ENCODE measurements at regions not wholly inside any gene's neighbourhood (a gene's known extent, or its start where the extent isn't known, plus 50 kb on each side); places are given as distances from the start of the nearest gene placed in this dataset.

- H3K4me3 ChIP-seq, result no peak overlapping the region
- no peak overlapping the region for H3K27ac ChIP-seq
Measured at GRCh38 chr2:216970359-216970915, 110.6 kb upstream of the TNP1 start.

GRCh38 chr2:216967889-216968288, 108.0 kb upstream of the TNP1 start:
- TF ChIP-seq, protein P1, sequence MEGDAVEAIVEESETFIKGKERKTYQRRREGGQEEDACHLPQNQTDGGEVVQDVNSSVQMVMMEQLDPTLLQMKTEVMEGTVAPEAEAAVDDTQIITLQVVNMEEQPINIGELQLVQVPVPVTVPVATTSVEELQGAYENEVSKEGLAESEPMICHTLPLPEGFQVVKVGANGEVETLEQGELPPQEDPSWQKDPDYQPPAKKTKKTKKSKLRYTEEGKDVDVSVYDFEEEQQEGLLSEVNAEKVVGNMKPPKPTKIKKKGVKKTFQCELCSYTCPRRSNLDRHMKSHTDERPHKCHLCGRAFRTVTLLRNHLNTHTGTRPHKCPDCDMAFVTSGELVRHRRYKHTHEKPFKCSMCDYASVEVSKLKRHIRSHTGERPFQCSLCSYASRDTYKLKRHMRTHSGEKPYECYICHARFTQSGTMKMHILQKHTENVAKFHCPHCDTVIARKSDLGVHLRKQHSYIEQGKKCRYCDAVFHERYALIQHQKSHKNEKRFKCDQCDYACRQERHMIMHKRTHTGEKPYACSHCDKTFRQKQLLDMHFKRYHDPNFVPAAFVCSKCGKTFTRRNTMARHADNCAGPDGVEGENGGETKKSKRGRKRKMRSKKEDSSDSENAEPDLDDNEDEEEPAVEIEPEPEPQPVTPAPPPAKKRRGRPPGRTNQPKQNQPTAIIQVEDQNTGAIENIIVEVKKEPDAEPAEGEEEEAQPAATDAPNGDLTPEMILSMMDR (IDR thresholded peaks at IDR 0.05), result no peak
- TF ChIP-seq POLR2A (IDR thresholded peaks at IDR 0.05), result no peak
- DNase-seq, result no peak
- Histone ChIP-seq H3K27ac (no peak overlapping the region), H3K27me3 (no peaks in the 10 kb centered on the region), H3K4me3 (no peak overlapping the region), H3K9me3 (no peaks in the 10 kb centered on the region), H3K36me3 (ENCODE audit: low read depth, missing control alignments) (no peaks in the 10 kb centered on the region), H3K4me1 (no peaks in the 10 kb centered on the region)
- intact Hi-C loops (cut with DNase I; ENCODE audit: low total_unique reads), result no loop called here
- WGBS, 2 donors, result 94 to 96% methylated on average over 1 of the region's 1 CpG

More at GRCh38 chr2:216970359-216970915, 110.6 kb upstream of the TNP1 start:
- no peak for TF ChIP-seq POLR2A (IDR thresholded peaks at IDR 0.05)
- TF ChIP-seq, protein P1 (IDR thresholded peaks at IDR 0.05), result no peak
- 95 to 97% methylated on average over 2 of the region's 2 CpGs for WGBS, 2 donors
- DNase-seq, result no peak
- Histone ChIP-seq H3K9me3 (no peaks in the 10 kb centered on the region), H3K27me3 (no peaks in the 10 kb centered on the region), H3K4me1 (no peaks in the 10 kb centered on the region), H3K36me3 (ENCODE audit: low read depth, missing control alignments) (no peaks in the 10 kb centered on the region)
- intact Hi-C loops (cut with DNase I; ENCODE audit: low total_unique reads), result no loop called here

DNA sequence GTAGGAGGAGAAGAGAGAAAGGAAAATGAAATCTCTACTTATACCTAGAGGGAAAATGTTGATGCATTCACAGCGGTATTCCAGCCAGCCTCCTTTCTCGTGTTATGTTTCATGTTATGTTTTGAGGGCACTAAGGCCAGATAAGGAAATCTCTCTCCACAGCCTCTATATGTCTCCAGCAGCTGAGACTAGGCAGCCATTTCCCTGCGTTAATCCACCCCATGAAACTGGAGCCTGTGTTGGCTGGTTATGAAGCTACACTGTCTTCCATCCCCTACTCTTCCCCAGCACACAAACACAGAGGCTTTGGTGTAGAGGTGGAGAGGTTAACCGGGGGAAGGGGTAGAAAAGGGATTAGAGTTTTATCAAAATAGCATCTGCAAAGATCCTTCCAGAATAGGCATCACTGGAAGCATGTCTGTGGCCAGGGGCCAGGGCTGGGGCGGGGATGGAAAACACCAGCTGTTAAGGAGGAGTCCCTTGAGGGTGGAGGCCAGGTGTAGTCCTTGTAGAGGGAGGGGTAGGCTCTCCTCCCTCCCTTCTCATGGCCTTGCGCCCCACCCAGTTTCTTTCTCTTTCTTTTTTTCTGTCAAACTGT, 100.9 kb upstream of the TNP1 start:
- 83 to 94% methylated on average over 6 of the region's 6 CpGs for WGBS, 2 donors
- DNase-seq, result no peak
- Histone ChIP-seq H3K27me3 (no peaks in the 10 kb centered on the region), H3K9me3 (no peaks in the 10 kb centered on the region), H3K4me1 (no peaks in the 10 kb centered on the region), H3K27ac (no peak overlapping the region), H3K36me3 (ENCODE audit: low read depth, missing control alignments) (no peaks in the 10 kb centered on the region), H3K4me3 (no peak overlapping the region)
- no peak for TF ChIP-seq POLR2A (IDR thresholded peaks at IDR 0.05)
- TF ChIP-seq, protein P1 (IDR thresholded peaks at IDR 0.05), result no peak
- intact Hi-C loops (cut with DNase I; ENCODE audit: low total_unique reads), result no loop called here

- Histone ChIP-seq H3K4me1 (no peaks in the 10 kb centered on the region), H3K27me3 (no peaks in the 10 kb centered on the region), H3K27ac (no peak overlapping the region), H3K4me3 (no peak overlapping the region), H3K9me3 (no peaks in the 10 kb centered on the region), H3K36me3 (ENCODE audit: low read depth, missing control alignments) (no peaks in the 10 kb centered on the region)
- TF ChIP-seq, protein P1 (IDR thresholded peaks at IDR 0.05), result no peak
- no peak for TF ChIP-seq POLR2A (IDR thresholded peaks at IDR 0.05)
- WGBS, 2 donors, result 54 to 66% methylated on average over 3 of the region's 3 CpGs
- intact Hi-C loops (cut with DNase I; ENCODE audit: low total_unique reads), result no loop called here
- DNase-seq, result no peak
Measured at GRCh38 chr2:216959433-216959832, 99.6 kb upstream of the TNP1 start.

All from testis (tissue), 2 donors.